NCI-H146 (cell line): ENCODE measurements at regions not wholly inside any gene's neighbourhood (a gene's known extent, or its start where the extent isn't known, plus 50 kb on each side); places are given as distances from the start of the nearest gene placed in this dataset.
A peak's percentile ranks its signal among the peaks of the same experiment; 100 is the strongest.
"Not testable (repeated sequence)": the region's sequence is repeated elsewhere in the genome, so short reads cannot be mapped to it uniquely, and the experiment has no call there.

Source experiments
- DNase-seq: peaks from one replicate; lab custom pipeline; 2025; lab: John Stamatoyannopoulos, UW

DNA sequence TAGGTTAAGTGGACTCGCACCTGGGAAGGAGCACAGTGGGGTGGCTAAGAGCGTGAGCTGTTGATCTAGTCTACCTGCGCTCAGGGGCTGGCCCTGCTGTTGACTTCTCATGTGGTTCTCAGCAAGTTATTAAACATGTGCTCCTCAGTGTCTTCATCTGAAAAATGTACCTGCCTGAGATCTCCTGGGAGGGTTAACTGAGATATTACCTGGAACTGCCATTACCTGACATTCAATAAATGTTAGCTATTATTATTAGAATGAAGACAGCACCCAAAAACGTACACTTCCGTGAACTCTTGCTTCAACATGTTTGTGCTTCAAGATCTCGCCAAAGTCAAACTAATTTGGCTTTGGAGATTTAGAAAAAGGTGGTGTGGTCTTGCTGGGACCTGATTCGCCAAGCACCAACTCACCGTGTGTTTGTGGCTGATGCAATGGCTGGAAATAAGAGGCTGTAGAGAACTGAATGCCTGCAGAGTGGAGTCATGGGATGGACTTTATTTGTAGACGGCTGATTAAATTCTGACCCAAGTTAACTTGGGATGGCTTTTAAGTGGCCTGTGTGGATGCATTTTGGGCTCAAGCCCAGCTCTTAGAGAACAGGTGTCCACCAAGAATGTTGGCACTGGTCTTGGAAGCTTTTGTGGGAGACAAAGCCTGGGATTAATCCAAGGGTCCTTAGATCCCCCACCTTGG is 692.9 kb downstream of the QKI start:
- DNase-seq: no peak

DNA sequence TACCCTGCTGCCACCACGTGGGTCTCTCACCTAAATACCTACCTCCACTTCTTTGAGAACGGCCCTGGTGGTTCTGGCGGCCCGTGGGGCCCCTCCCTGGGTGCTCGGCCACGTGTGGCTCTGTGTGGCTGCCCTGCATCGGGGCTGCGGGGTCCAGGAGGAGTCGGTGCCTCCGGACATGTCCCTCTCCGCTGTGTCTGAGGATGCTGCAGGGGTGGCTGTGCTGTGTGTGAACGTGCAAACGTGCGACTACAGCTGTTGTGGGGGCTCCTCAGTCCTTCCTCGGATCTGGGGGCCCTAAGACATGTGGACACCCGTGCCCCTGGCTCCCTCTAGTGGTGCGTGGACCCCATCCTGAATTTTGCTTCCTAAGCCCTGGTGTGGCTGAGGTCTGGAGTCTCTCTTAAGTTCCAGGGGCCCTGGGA is 691.8 kb downstream of the QKI start:
- peak; percentile 19 for DNase-seq

DNA sequence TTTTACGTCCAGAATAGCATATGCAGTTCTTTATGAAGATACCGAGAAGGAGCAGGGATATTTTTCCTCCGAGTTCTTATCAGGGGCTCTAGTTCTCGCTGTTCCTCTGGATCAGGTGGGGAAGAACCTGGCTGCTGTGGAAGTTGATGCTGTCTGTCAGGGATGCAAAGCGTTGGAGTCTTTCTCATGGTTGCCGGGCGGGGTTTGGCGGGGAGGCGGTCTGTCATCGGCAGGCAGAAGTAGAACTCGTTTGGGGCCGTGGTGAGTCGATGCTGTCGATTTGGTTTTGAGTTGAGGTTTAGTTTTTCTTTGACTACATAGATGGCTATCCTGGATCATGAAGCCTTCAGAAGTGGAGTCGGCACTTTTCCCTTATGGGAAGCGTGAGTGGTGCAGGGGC is 691.2 kb downstream of the QKI start:
- no peak for DNase-seq

DNA sequence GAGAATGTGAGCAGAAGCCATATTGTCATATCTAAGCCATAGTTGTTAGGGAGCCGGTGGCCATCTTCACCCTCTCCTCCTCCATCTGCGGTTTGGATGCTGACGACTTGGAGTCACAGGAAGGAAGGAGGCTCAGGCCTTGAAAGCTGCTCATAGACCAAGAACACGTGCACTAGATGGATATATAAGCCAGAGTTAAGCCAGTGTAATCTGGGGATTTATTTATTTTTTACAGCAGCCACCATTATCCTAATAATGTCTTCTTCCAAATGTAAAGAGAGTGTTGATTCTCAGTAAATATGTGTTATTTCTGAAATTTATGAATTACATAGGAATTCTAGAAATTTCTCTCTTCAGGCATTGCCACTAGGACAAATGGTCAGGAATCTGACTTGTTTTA is 689.9 kb downstream of the QKI start:
- no peak for DNase-seq

DNA sequence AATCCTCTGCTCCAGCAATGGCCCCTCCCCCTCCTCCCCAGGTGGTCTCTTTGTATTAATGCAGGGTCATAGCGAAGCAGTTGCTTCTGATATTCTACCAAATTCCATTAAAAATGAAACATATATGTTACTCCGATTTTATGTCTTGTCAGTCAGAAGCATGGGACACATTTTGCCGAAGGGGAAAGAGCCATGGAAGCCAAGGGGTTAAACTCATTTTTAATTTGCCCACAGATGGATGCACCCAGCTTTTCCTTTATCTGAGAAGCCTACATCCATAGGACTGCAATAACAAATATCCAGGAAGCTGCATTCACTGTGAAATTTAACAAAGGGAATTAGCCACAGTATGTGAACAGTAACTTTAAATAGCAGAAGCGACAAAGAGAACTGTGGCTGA is 688.2 kb downstream of the QKI start:
- DNase-seq: peak; percentile 23

DNA sequence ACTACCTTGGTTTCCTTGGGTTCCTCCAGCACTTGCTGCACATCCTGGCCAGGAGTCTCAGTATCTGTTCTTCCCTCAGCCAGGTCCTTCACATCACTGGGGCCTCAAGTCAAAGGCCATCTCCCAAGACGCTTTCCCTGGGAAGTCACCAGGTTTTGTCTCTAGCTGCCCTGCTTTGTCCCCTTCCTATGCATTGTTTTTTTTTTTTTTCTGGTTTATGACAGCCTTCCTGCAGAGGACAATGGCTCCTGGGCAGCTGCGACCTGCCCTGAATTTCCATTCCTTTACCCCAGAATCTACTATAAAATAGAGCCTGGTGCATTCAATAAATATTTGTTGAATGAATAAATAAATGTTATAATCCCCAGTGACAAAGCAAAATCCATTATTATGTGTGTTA is 687.3 kb downstream of the QKI start:
- DNase-seq: peak; percentile 68

DNA sequence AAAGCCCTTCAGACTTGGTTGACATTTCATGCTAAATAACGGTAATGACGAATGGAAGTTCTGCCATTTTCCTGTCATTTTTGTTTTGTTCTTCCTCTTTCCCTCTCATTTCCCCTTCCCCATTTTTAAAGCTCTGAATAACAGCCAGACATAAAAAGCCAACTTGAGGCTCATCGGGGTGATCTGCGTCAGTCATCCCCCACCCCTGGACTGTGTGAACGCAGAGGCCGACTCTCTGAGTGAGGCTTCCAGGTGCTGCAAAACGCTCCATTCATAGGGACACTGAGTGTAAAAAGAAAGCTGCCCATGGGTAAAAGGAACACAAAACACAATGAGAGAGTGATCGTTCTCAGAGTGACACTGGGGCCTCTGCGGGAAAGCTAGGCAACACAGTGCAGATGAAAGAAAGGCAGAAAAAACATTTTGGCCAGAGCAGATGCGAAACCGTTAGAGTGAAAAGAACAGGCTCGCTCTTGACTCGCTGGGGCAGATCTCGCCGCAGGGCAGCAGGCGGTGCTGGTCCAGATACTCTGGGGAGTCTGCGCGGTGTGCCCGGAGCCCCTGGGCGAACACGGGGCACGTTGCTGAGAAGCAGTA is 684.8 kb downstream of the QKI start:
- peak; percentile 21 for DNase-seq

DNA sequence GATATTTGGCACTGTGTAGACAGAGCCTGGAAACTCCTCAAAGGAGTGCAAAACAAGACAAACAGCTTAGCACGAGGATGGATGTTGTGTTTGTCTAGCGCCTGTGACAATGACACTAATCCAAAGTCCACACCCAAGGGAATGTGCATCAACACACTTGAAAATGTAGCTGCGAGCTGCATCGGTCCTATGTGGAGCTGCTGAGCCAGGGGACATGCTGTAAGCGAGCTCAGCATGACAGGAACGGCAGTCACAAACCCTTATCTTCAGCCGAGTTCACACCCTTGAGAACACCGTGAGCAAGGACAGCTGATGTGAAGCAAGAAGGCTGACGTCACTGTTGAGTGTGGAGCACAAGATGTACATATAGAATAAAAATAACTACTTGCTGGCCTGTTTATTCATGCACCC is 684.3 kb downstream of the QKI start:
- DNase-seq: no peak

DNA sequence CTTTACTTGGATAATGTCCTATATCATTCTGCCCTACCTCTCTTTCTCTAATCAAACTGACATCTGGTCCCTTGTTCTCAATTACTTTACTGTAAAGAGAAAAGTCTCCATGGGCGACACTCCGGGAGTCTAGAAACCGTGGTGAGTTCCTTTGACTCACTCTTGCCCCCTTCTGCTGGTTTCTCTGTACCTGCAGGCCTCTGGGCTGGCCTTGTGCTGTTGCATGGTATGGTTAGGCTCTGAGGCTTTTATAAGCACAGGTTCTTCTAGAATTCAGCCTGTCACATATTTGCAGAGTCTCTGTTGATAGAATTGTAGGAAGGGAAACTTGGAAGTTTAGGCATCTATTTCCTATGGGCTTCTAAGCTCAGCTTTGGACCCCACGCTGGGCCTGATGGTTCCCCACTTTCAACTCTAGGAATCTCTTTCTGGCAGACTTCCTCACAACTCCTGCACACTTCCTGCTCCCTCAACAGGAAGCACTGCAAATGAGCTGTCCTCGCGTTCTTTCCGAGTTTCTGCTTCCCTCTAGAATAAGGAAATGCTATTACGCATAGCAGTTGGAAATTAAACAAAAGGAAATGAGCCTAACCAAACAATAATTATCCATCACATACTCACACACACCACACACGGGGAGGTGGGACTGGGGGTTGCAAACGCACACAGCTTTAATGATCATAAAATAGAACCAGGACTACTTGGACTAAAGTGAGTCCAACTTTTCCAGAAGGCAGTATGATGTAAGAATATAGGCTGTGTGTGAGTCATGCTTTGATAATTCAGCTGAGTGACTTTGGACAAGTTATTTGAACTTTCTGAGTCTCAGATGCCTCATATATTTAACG is 683.3 kb downstream of the QKI start:
- DNase-seq: peak; percentile 56

DNA sequence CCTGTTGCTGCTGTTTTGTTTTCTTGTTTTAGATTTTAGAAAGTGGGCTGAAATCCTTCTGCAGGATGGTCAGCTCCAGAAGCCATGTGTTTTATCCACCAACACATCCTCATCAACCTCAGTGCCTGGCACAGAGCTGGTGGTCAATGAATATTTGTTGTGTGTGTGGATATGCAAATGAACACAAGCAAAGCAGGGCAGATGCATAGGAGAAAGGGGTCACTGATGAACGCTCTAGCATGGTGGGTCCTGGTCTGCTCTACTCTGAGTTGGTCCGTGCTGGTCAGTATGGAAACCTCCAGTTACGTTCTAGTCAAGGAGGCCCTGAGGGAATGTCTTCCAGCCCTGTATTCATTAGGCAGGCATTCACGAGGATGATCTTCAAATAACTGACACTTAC is 682.5 kb downstream of the QKI start:
- DNase-seq: no peak

DNA sequence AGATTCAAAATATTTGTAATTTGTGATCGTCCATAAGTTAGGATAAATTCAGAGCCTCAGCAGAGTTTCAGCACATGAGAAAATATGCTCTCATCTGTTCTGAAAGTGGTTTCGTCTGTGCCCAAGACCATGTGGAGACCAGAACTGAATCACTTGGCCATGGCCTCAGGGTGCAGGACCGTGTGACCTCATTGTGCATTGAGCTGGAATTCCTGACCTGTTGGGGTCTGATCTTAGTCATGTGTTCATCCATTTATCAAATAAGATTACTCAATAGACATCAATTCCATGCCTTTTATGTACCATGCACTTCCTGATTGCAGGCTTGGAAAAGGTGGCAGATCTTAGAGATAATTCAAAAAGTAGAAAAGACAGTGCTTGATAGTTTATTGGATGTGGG is 680.5 kb downstream of the QKI start:
- DNase-seq: no peak

DNA sequence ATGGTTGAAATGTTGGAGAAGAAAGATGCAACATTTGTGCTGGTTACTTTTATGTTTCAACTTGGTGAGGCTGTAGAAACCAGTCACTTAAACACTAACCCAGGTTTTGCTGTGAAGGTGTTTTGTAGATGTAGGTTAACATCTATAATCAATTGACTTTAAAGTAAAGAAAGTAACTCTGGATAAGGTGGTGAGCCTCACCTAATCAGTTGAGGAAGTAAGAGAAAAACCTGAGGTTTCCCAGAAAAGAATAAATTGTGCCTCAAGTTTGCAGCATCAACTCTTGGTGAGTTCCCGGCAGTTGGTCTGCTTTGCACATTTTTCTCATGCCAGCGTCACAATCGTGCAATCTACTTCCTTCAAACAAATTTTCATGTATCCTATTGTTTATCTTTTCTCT is 673.4 kb downstream of the QKI start:
- no peak for DNase-seq

DNA sequence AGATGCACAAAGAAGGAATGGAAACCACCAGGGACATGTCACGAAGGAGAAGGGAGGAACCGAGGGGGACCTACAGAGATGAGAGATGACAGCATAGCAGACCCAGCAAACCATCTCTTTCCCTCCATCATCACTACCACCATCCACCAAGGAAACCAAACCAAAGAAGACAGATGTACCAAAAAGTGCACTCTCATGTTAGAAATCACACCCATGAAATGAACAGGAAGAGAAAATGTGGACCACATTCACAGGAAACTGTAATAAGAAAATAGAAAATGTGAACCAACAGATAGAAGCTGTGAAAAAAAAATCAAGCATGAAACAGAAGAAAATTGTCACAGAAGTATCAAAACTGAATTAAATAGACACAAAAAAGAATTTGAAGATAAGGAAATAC is 672.7 kb downstream of the QKI start:
- no peak for DNase-seq

DNA sequence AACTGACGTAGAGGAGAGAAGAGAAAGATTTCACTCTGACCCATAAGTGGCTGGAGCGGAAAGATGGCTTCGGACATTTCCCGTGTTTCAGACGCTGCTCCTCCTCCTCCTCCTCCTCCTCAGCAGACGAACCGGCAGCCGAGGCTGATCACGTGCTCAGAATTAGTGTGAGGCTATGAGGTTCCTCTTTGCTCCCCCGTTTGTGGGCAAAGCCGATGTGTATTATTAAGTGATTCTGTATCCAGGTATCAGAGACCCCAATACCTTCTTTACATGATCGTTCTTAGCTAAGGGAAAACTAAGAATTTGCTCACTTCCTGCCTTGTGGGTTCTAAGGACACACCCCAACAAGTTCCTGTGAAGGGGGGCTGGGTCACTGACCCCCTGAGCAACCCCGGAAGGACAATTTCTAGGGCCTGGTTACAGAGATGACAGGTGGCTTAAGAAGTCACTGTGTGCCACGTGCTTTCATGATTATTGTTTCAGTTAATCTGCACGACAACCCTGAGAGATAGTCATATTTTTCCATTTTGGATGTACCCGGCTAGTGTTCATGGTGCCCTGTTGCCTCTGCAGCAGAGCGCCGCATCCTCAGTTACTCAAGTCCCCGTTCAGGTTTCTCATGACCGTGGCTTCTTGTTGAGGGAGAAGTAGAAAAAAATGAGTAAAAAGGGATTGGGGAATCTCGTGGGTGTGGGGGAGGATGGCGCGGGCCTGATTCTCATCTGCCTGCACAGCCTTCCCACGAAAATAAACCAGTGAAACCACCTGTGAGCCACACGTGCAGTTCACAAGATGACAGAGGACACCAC is 671.8 kb downstream of the QKI start:
- DNase-seq: no peak

DNA sequence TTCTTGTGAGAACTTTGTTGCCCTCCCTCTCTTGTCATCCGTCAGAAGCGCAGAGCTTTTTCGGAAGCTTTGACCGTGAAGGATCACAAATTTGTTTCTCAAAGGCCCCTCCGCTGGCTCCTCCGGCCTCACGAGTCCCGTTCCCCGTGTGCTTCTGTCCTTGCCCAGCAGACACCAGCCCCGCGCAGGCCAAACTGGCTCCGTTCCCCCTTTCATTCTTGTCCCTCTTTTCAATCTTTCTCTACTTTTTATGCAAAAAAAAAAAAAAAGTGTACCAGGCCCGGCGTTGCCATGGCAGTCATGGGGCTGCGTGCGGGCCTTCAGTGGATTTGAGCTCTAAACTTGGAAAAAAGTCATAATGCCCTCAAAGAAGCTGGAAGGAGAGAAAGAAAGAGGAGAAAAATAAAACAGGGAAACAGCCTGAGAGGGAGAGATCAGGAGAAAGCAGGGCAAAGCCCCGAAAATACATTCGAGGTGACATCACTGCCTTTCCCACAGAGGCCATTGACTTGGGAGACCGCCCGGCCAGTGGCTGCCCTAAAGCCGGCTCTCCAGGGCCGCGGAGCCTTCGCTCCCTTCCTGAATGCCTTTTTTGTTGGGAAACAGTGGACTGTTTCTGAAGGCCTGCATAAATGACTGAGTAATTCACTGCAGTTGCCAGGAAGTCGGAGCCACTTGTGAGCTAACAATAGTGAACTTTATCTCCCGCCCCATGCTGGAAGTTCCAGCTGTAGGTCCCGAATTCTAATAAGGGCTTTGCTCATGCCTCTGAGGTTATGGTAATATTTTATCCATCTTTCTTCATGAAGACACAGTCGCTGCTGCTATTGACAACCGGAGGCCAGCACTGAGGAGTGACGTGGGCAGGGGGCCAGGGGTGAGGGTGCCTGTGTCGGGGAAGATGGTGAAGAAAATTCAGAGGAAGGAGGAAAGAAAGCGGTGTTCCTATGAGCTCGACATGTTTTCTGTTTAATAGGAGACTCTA is 670.9 kb downstream of the QKI start:
- DNase-seq: no peak

DNA sequence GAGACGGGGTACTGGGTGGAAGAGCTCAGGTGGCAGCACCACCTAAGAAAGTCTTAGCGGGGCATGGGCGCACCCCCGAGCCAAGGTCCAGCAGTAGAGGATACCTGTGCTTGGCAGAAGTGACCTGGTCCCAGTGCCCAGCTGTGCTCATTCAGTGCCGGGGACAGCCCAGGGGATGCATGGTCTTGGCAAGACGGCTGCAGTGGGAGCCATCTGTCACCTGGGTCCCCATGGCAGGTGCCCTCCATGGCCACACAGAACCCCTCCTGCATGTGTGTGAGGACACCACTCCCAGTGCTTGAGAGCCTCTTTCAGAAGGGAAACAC is 664.7 kb downstream of the QKI start:
- no peak for DNase-seq

DNA sequence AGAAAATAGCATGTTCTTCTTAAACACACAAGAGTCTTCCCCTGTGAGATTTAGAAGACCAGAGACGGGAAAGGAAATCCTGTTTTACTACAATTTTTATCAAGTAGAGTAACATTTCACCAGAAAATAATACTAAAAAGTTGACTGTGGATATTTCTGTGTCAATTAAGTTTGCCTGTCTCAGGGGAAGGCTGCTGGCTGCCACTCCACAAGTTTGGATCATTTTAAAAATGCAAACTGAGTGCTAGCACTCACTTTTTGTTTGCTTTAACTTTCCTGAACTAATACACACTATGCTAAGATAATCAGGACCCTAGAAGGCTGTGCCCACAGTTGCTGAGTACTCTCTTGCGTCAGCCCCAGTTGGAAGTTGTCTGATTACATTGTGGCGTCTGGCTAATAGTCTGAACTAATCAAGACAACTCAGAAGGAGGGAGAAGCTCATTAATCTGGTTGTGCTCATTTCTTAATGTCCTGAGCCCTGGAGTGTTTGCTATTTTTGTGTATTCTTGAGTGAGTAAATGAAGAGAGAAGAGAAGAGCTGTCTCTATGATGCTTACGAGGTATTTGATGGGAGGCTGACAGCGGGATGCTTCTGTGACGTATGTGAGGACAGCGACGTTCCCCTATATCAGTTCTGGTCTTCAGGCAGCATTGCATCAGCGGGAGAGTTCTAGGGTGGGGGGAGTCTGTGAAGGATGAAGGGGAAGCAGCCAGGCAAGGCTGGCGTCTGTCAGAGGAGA is 664.2 kb downstream of the QKI start:
- no peak for DNase-seq

DNA sequence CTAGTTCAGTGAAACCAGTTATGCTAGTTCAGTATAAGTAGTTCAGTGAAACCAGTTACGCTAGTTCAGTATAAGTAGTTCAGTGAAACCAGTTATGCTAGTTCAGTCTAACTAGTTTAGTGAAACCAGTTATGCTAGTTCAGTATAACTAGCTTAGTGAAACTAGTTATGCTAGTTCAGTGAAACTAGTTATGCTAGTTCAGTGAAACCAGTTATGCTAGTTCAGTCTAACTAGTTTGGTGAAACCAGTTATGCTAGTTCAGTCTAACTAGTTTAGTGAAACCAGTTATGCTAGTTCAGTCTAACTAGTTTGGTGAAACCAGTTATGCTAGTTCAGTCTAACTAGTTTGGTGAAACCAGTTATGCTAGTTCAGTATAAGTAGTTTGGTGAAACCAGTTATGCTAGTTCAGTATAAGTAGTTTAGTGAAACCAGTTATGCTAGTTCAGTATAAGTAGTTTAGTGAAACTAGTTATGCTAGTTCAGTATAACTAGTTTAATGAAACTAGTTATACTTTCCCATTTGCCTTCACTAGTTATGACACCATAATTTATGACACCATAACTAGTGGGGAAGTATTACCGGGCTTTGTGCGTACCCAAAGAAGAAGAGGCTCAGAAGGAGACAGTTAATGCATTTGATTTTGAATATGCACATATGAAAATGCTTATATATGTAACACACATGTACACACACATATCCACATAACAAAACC is 662.5 kb downstream of the QKI start:
- not testable (repeated sequence) for DNase-seq

DNA sequence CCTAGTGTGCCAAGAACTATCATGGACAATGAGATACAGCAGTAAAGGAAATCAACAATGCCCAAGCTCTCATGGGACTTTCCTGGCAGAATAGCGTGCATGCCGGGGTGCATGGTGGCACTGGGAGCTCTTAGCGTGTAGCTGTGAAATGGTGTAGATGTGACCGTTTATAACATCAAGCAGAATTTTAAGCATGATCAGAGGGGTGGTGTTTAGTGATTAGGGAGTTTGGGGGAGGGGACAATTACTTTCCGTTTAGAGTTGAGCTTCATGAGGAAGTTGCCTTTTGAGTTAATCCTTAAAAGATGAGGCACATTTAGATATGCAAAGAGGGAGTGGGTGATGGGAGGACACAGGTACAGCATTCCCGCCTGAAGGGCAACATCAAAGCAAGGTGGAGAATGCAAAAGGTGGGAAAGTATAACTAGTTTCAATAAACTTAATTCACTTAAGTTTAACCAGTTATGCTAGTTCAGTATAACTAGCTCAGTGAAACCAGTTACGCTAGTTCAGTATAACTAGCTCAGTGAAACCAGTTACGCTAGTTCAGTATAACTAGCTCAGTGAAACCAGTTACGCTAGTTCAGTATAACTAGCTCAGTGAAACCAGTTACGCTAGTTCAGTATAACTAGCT is 661.6 kb downstream of the QKI start:
- DNase-seq: no peak
